GM12878 (cell line): ENCODE measurements at regions not wholly inside any gene's neighbourhood (a gene's known extent, or its start where the extent isn't known, plus 50 kb on each side); places are given as distances from the start of the nearest gene placed in this dataset.

ENCODE experiments used
- ATAC-seq: fragments of 200-7000 bp; cut with Tn5 transposase; 3 replicates; pipeline ENCODE4 v1.9.1; 2020; ENCODE audit warnings: mild to moderate bottlenecking, moderate library complexity
- BruUV-seq: library from RNA; stranded (reverse); fragments of 400-500 nt; replicated peaks from 2 replicates; lab custom pipeline; 2021; lab: Mats Ljungman, UMichigan
- CTCF ChIA-PET: fragments of 300-600 bp; sonication (Branson Sonifier 250); formaldehyde crosslinking; extraction: SDS; loops from one replicate; lab custom pipeline; 2021; ENCODE audit warnings: inconsistent platforms; lab: Yijun Ruan, JAX
- POLR2A ChIA-PET: fragments of 350-600 bp; formaldehyde crosslinking; extraction: SDS; loops from one replicate; lab custom pipeline; 2021; ENCODE audit warnings: inconsistent platforms; lab: Charles Lee
- RAD21 ChIA-PET: fragments of 300-600 bp; sonication (Branson Sonifier 250); formaldehyde crosslinking; loops from one replicate; lab custom pipeline; 2023; ENCODE audit warnings: antibody characterized with exemption; ENCODE audit not compliant: unreplicated experiment; lab: Charles Lee
- SMC1A ChIA-PET: fragments of 300-600 bp; sonication (Branson Sonifier 250); formaldehyde crosslinking; loops from one replicate; lab custom pipeline; 2023; ENCODE audit not compliant: unreplicated experiment, uncharacterized antibody; lab: Charles Lee
- DNase-seq: peaks from one replicate; pipeline ENCODE4 v3.0.0-alpha.2; 2011; ENCODE audit warnings: low read depth, low spot score
- FAIRE-seq: peaks from 3 replicates; lab custom pipeline; 2011; peaks lifted over from hg19 to GRCh38; lab: Jason Lieb, UNC
- H2AFZ ChIP-seq: 2 replicates; pipeline ENCODE4 v1.6.0; 2011; ENCODE audit warnings: low read depth, low read length, control low read depth; ENCODE audit not compliant: control insufficient read depth
- H3K27ac ChIP-seq: 2 replicates; pipeline ENCODE4 v1.5.1; 2011; ENCODE audit warnings: control low read depth; ENCODE audit not compliant: control insufficient read depth, insufficient read depth
- H3K27me3 ChIP-seq, 2 experiments: replicated peaks in 1 of 2; 2 replicates each; pipeline versions ENCODE4 v1.6.0 to v1.6.1; 2011; ENCODE audit warnings: low read length in 1 of 2; ENCODE audit not compliant: control insufficient read depth in 2 of 2, insufficient read depth in 2 of 2
- H3K36me3 ChIP-seq, 2 experiments: 2 replicates each; pipeline ENCODE4 v1.5.1; 2011; ENCODE audit warnings: low read length in 1 of 2; ENCODE audit not compliant: control insufficient read depth in 2 of 2, insufficient read depth in 2 of 2
- H3K4me1 ChIP-seq: 2 replicates; pipeline ENCODE4 v1.6.1; 2011; ENCODE audit warnings: mild to moderate bottlenecking, low read length, moderate library complexity, mixed read lengths; ENCODE audit not compliant: control insufficient read depth, insufficient read depth
- H3K4me2 ChIP-seq: 2 replicates; pipeline ENCODE4 v1.6.0; 2011; ENCODE audit warnings: control low read depth; ENCODE audit not compliant: control insufficient read depth, insufficient read depth
- H3K4me3 ChIP-seq: fragments of 200-600 bp; sonication (generic); 2 replicates; pipeline ENCODE4 v1.5.1; 2016
- H3K79me2 ChIP-seq: 2 replicates; pipeline ENCODE4 v1.6.0; 2011; ENCODE audit warnings: low read length; ENCODE audit not compliant: control insufficient read depth, insufficient read depth
- H3K9ac ChIP-seq: 2 replicates; pipeline ENCODE4 v1.8.0; 2011; ENCODE audit warnings: low read length, control low read depth, mixed read lengths; ENCODE audit not compliant: control insufficient read depth, insufficient read depth
- H3K9me3 ChIP-seq: replicated peaks from 3 replicates; pipeline ENCODE4 v1.5.1; 2011; ENCODE audit warnings: mild to moderate bottlenecking, low read length; ENCODE audit not compliant: control insufficient read depth, insufficient read depth
- H4K20me1 ChIP-seq: 2 replicates; pipeline ENCODE4 v1.6.0; 2011; ENCODE audit not compliant: control insufficient read depth, insufficient read depth
- CEBPB ChIP-seq, 2 experiments: fragments of 150-350 bp in 1 of 2; IDR thresholded peaks; 2 replicates each; pipeline ENCODE4 v1.6.1; 2012 to 2014; ENCODE audit warnings: low read depth in 2 of 2, low read length in 2 of 2, borderline replicate concordance in 1 of 2, inconsistent platforms in 1 of 2
- EGR1 ChIP-seq, 2 experiments: IDR thresholded peaks; 1 replicate in 1 of 2; 2 replicates in 1 of 2; pipeline ENCODE4 v1.6.1; 2011 to 2012; ENCODE audit warnings: low read depth in 2 of 2, low read length in 2 of 2, borderline replicate concordance in 1 of 2, mild to moderate bottlenecking in 1 of 2, moderate library complexity in 1 of 2
- ETV6 ChIP-seq, 2 experiments: fragments of 450-650 bp in 1 of 2; IDR thresholded peaks in 1 of 2; conservative IDR thresholded peaks in 1 of 2; 2 replicates each; pipeline ENCODE4 v1.6.1; 2014; ENCODE audit warnings: antibody characterized with exemption in 1 of 2, borderline replicate concordance in 1 of 2, low read depth in 1 of 2, mild to moderate bottlenecking in 1 of 2, moderate library complexity in 1 of 2
- EZH2 ChIP-seq: IDR thresholded peaks from 2 replicates; pipeline ENCODE4 v1.6.1; 2012; ENCODE audit warnings: low read depth, mild to moderate bottlenecking, control low read depth, inconsistent platforms, low read length, borderline replicate concordance; ENCODE audit not compliant: control insufficient read depth
- IKZF2 ChIP-seq, 2 experiments: fragments of 450-650 bp; IDR thresholded peaks; 2 replicates each; pipeline ENCODE4 v1.6.1; 2017; ENCODE audit warnings: mild to moderate bottlenecking in 2 of 2, moderate library complexity in 2 of 2
- JUNB ChIP-seq: IDR thresholded peaks from 2 replicates; pipeline ENCODE4 v1.6.1; 2016; ENCODE audit warnings: antibody characterized with exemption, mild to moderate bottlenecking
- MEF2B ChIP-seq: fragments of 450-650 bp; IDR thresholded peaks from 2 replicates; pipeline ENCODE4 v1.6.1; 2018; ENCODE audit warnings: mild to moderate bottlenecking, moderate library complexity; ENCODE audit not compliant: partially characterized antibody, poor library complexity, severe bottlenecking
- NBN ChIP-seq: fragments of 450-650 bp; IDR thresholded peaks from 2 replicates; pipeline ENCODE4 v1.6.1; 2016
- NFXL1 ChIP-seq: fragments of 450-650 bp; IDR thresholded peaks from 2 replicates; pipeline ENCODE4 v1.6.1; 2017; ENCODE audit warnings: antibody characterized with exemption, mild to moderate bottlenecking, borderline replicate concordance
- SMAD1 ChIP-seq: fragments of 450-650 bp; IDR thresholded peaks from 2 replicates; pipeline ENCODE4 v1.6.1; 2018; ENCODE audit warnings: mild to moderate bottlenecking, low read depth; ENCODE audit not compliant: partially characterized antibody
- SPI1 ChIP-seq: IDR thresholded peaks from 2 replicates; pipeline ENCODE4 v1.6.1; 2011; ENCODE audit warnings: low read depth, mild to moderate bottlenecking, low read length, moderate library complexity, borderline replicate concordance; ENCODE audit not compliant: insufficient read depth
- STAT3 ChIP-seq: IDR thresholded peaks from 2 replicates; pipeline ENCODE4 v1.6.1; 2011; ENCODE audit warnings: low read depth, low read length, improper control_type of control experiment
- SUPT20H ChIP-seq: IDR thresholded peaks from 2 replicates; pipeline ENCODE4 v1.6.1; 2011; ENCODE audit warnings: low read depth, mild to moderate bottlenecking, low read length, moderate library complexity, borderline replicate concordance; ENCODE audit not compliant: control insufficient read depth
- TAF1 ChIP-seq: IDR thresholded peaks from 2 replicates; pipeline ENCODE4 v1.6.1; 2011; ENCODE audit warnings: mild to moderate bottlenecking, low read depth, low read length, borderline replicate concordance
- TCF7 ChIP-seq: IDR thresholded peaks from 2 replicates; pipeline ENCODE4 v1.6.1; 2014; ENCODE audit warnings: antibody characterized with exemption, borderline replicate concordance
- ZZZ3 ChIP-seq: IDR thresholded peaks from 2 replicates; pipeline ENCODE4 v1.6.1; 2011; ENCODE audit warnings: low read depth; ENCODE audit not compliant: control insufficient read depth, insufficient read length
- WGBS: methylation state at CpG from one replicate; pipeline ENCODE4 v1.1.6; 2016; ENCODE audit warnings: low lambda C conversion rate; ENCODE audit not compliant: insufficient replicate concordance, insufficient coverage; ENCODE audit errors: missing lambda C conversion rate; 5-methylcytosine and 5-hydroxymethylcytosine counted together
- in situ Hi-C: fragments of 300-500 bp; cut with MboI; formaldehyde crosslinking; loops from 9 replicates; pipeline ENCODE4 v1.14.3; 2018; ENCODE audit warnings: mixed read lengths
- intact Hi-C: fragments of 100-400 bp; cut with micrococcal nuclease; formaldehyde crosslinking; loops from one replicate; pipeline ENCODE4 v1.14.2; 2022; ENCODE audit not compliant: unreplicated experiment
- TF ChIP-seq, protein P1 (sequence below): IDR thresholded peaks from 2 replicates; pipeline ENCODE4 v1.6.1; 2011; ENCODE audit warnings: mild to moderate bottlenecking, low read depth, low read length, moderate library complexity; ENCODE audit not compliant: insufficient replicate concordance

DNA sequence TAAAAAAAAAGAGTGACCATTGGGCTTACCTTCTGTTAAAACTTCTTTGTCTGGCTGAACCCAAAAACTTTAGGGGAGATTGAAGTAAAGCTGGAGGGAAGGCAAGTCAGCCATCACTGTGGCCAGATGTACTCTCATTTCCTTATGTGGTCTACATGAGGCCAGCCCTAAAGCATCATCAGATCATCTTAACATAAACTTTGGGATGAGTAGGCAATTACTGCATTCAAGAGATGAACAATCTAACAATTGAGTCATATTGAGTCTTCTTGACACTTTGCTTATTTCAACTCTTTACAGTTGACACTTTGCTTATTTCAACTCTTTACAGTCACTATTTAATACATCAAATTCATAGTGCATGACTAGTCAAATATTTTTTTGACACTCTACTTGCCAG lies 155.6 kb downstream of the QPCT start:
- no TSS peak for BruUV-seq
- TF ChIP-seq EGR1 (IDR thresholded peaks at IDR 0.05; ENCODE audit: borderline replicate concordance in 1 of 2, low read depth in 2 of 2, low read length in 2 of 2) (no peak), SPI1 (0 out of 2 replicates have a peak, but pooled peaks have one; percentile 20)
- Histone ChIP-seq H3K27ac (no peak overlapping the region), H2AFZ (no peak overlapping the region), H3K36me3 (no peaks in the 10 kb centered on the region), H3K4me3 (no peak overlapping the region), H3K4me1 (no peaks in the 10 kb centered on the region), H3K9ac (no peak overlapping the region), H4K20me1 (no peaks in the 10 kb centered on the region), H3K79me2 (no peaks in the 10 kb centered on the region), H3K27me3 (no peaks in the 10 kb centered on the region), H3K4me2 (no peak overlapping the region), H3K9me3 (no peaks in the 10 kb centered on the region; the same call in 2 of the 3 replicates)
- intact Hi-C loops (no loop called here), in situ Hi-C loops (no loop called here)
- ATAC-seq (no peak; the same call in 1 of the 3 replicates), DNase-seq (no peak), FAIRE-seq (no peak)
- ChIA-PET RAD21 (no interaction called here), CTCF (no interaction called here), SMC1A (interaction anchor here (0.7 to 2.7 kb wide), 4 partner anchors 9 to 380 kb away, joined by 3 to 9 read pairs (median 5); no protein-coding TSS in a partner anchor), POLR2A (interaction anchor here (1.1 kb wide), 1 partner anchor 10 kb away, joined by 4 read pairs; no protein-coding TSS in a partner anchor)

GRCh38 chr2:37501113-37501512 lies 156.7 kb downstream of the QPCT start:
- ATAC-seq (no peak), DNase-seq (no peak), FAIRE-seq (no peak)
- in situ Hi-C loops = no loop called here
- TF ChIP-seq NBN (no peak), EZH2 (no peak), CEBPB (IDR thresholded peaks at IDR 0.05; ENCODE audit: borderline replicate concordance in 1 of 2, low read depth in 2 of 2, low read length in 2 of 2) (no peak), ZZZ3 (no peak), EGR1 (IDR thresholded peaks at IDR 0.05; ENCODE audit: borderline replicate concordance in 1 of 2, low read depth in 2 of 2, low read length in 2 of 2) (no peak), TAF1 (no peak), ETV6 (conservative IDR thresholded peaks at IDR 0.05 in 1 of 2, IDR thresholded peaks at IDR 0.05 in 1 of 2; ENCODE audit: borderline replicate concordance in 1 of 2, low read depth in 1 of 2) (no peak), STAT3 (no peak), NFXL1 (no peak), SMAD1 (no peak), TCF7 (no peak), MEF2B (no peak), SUPT20H (no peak), IKZF2 (IDR thresholded peaks at IDR 0.05) (no peak), JUNB (no peak)
- TF ChIP-seq, protein P1, sequence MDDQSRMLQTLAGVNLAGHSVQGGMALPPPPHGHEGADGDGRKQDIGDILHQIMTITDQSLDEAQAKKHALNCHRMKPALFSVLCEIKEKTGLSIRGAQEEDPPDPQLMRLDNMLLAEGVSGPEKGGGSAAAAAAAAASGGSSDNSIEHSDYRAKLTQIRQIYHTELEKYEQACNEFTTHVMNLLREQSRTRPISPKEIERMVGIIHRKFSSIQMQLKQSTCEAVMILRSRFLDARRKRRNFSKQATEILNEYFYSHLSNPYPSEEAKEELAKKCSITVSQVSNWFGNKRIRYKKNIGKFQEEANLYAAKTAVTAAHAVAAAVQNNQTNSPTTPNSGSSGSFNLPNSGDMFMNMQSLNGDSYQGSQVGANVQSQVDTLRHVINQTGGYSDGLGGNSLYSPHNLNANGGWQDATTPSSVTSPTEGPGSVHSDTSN = no peak
- no peaks in the 10 kb centered on the region for H3K36me3 ChIP-seq
- BruUV-seq = no TSS peak
- H3K27me3 ChIP-seq = no peaks in the 10 kb centered on the region
- no peaks in the 10 kb centered on the region; the same call in 2 of the 3 replicates for H3K9me3 ChIP-seq
- 52% methylated on average over 2 of the region's 2 CpGs for WGBS
- no peaks in the 10 kb centered on the region for H3K4me1 ChIP-seq
- ChIA-PET POLR2A (interaction anchor here (0.6 to 1.1 kb wide), 2 partner anchors 12 to 22 kb away, joined by 3 to 4 read pairs; no protein-coding TSS in a partner anchor), CTCF (no interaction called here), RAD21 (no interaction called here), SMC1A (interaction anchor here (0.8 to 2.7 kb wide), 7 partner anchors 10 to 86 kb away, joined by 3 to 9 read pairs (median 3); no protein-coding TSS in a partner anchor)
- no peak overlapping the region for H3K4me2 ChIP-seq
- no peak overlapping the region for H3K4me3 ChIP-seq
- H2AFZ ChIP-seq = no peak overlapping the region
- H3K27ac ChIP-seq = no peak overlapping the region
- intact Hi-C loops = no loop called here
- H3K79me2 ChIP-seq = no peaks in the 10 kb centered on the region
- no peak overlapping the region for H3K9ac ChIP-seq
- no peaks in the 10 kb centered on the region for H4K20me1 ChIP-seq
